ENCODE measurements at regions not wholly inside any gene's neighbourhood (a gene's known extent, or its start where the extent isn't known, plus 50 kb on each side); places are given as distances from the start of the nearest gene placed in this dataset.

DNA sequence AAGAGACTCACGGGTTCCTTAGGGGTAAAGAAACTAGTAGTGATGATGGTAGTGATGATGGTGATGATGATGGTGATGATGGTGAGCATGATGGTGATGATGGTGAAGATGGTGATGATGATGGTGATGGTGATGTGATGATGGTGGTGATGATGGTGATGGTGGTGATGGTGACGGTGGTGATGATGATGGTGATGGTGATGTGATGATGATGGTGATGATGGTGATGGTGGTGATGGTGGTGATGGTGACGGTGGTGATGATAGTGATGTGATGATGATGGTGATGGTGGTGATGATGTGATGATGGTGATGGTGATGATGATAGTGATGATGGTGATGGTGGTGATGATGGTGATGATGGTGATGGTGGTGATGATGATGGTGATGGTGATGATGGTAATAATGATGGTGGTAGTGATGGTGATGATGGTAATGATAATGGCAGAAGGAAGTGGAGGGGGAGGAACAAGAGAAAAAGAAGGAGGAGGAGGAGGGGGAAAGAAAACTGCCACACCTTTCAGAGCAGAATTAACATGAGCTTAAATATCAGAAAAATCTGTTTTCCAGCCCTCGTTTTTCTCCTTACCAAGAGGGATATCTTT lies 85.5 kb downstream of the FZD10 start:
- TF ChIP-seq BHLHE40 (IDR thresholded peaks at IDR 0.05; ENCODE audit: borderline replicate concordance) (no peak), ZNF384 (IDR thresholded peaks at IDR 0.05) (no peak), SUZ12 (IDR thresholded peaks at IDR 0.05) (no peak), FOXM1 (IDR thresholded peaks at IDR 0.05; ENCODE audit: borderline replicate concordance) (no peak), CTBP1 (IDR thresholded peaks at IDR 0.05; ENCODE audit: borderline replicate concordance) (no peak), FOXA1 (IDR thresholded peaks at IDR 0.05) (no peak), SP1 (IDR thresholded peaks at IDR 0.05) (no peak), ARNT (IDR thresholded peaks at IDR 0.05) (no peak), NFRKB (IDR thresholded peaks at IDR 0.05) (no peak), LEF1 (IDR thresholded peaks at IDR 0.05; ENCODE audit: borderline replicate concordance) (no peak)
